ENCODE measurements at regions not wholly inside any gene's neighbourhood (a gene's known extent, or its start where the extent isn't known, plus 50 kb on each side); places are given as distances from the start of the nearest gene placed in this dataset.

- Histone ChIP-seq H3K27me3 (ENCODE audit: insufficient read depth, poor library complexity, severe bottlenecking) (no peaks in the 10 kb centered on the region), H3K9me3 (ENCODE audit: severe bottlenecking) (no peaks in the 10 kb centered on the region), H3K4me1 (ENCODE audit: insufficient read depth, poor library complexity, severe bottlenecking) (no peaks in the 10 kb centered on the region), H3K4me3 (ENCODE audit: severe bottlenecking) (no peak overlapping the region), H3K27ac (ENCODE audit: poor library complexity, severe bottlenecking) (no peak overlapping the region), H3K36me3 (ENCODE audit: low read depth) (no peaks in the 10 kb centered on the region)
- ATAC-seq (ENCODE audit: low read depth), result no peak
- no peak for DNase-seq (ENCODE audit: low spot score)
- TF ChIP-seq CTCF (IDR thresholded peaks at IDR 0.05; ENCODE audit: poor library complexity, severe bottlenecking), result no peak
These were observed 262.7 kb downstream of the CD83 start for GRCh38 chr6:14380086-14380820.

GRCh38 chr6:14380901-14381828 lies 263.6 kb downstream of the CD83 start:
- Histone ChIP-seq H3K9me3 (ENCODE audit: severe bottlenecking) (no peaks in the 10 kb centered on the region), H3K27me3 (ENCODE audit: insufficient read depth, poor library complexity, severe bottlenecking) (no peaks in the 10 kb centered on the region), H3K27ac (ENCODE audit: poor library complexity, severe bottlenecking) (no peak overlapping the region), H3K4me3 (ENCODE audit: severe bottlenecking) (no peak overlapping the region), H3K36me3 (ENCODE audit: low read depth) (no peaks in the 10 kb centered on the region), H3K4me1 (ENCODE audit: insufficient read depth, poor library complexity, severe bottlenecking) (no peaks in the 10 kb centered on the region)
- DNase-seq (ENCODE audit: low spot score) (no peak), ATAC-seq (ENCODE audit: low read depth) (no peak)
- TF ChIP-seq CTCF (IDR thresholded peaks at IDR 0.05; ENCODE audit: poor library complexity, severe bottlenecking), result no peak

DNA sequence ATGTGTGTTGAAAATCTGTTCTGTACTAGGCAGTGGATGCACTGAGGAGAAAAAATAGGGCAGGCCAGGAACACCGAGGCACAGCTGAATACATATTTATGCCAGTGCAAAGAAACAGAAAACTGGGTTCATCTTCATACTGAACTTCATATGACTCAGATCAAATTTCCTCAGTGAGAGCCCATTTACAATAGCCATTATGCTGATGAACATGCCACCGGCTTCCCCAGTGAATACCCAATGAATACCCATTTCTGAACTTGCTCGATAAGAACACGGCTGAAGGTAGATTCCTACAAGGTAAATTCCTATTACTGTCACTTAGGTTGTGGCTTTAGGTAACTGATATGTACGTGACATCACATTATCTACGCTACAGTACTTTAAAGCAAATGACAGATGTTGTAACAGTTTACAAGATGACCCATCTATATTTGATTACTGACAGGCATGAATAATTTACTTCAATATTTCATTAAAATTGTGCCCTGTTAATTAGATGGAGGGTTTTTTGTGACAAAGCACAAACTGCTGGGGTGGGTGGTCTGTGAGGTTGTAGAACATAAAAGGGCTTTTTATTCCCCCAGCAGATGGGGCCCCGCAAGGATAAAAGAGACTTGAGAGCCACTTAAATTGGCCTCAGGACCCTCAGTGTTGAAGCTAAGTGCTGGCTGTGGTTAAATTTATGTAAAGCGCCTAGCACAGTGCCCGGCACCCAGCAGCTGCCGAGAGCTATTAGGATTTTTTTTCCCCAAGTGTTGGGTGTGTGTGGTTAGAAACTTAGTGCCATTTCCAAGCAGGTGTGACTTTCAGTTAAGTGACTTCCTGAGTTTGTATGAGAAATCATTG lies 264.5 kb downstream of the CD83 start:
- Histone ChIP-seq H3K9me3 (ENCODE audit: severe bottlenecking) (no peaks in the 10 kb centered on the region), H3K4me3 (ENCODE audit: severe bottlenecking) (no peak overlapping the region), H3K27ac (ENCODE audit: poor library complexity, severe bottlenecking) (no peak overlapping the region), H3K36me3 (ENCODE audit: low read depth) (no peaks in the 10 kb centered on the region), H3K27me3 (ENCODE audit: insufficient read depth, poor library complexity, severe bottlenecking) (no peaks in the 10 kb centered on the region), H3K4me1 (ENCODE audit: insufficient read depth, poor library complexity, severe bottlenecking) (no peaks in the 10 kb centered on the region)
- ATAC-seq (ENCODE audit: low read depth) (no peak), DNase-seq (ENCODE audit: low spot score) (no peak)
- TF ChIP-seq CTCF (IDR thresholded peaks at IDR 0.05; ENCODE audit: poor library complexity, severe bottlenecking), result no peak

DNA sequence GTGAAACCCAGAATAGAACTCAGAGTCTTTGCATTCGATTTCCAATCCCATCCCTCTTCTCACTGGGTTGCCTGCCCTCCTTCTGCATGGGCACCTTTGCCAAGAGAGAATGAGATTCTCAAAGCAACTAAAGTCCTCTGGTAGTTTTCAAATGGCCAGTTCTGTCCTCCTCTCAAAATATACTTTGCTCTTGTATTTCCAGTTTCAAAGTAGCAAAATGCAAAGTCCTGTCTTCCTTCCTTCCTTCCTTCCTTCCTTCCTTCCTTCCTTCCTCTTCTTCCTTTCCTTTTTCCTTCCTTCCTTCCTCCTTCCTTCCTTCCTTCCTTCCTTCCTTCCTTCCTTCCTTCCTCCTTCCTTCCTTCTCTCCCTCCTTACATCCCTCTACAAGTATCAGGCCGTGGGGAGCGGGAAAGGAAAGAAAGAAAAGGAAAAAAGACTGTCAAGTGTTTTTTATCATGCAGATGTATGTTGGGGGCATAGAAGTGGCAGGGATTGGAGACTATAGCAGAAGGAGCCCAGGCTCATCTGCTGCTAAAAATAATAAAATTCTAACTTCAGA lies 265.2 kb downstream of the CD83 start:
- ATAC-seq (ENCODE audit: low read depth) (no peak), DNase-seq (ENCODE audit: low spot score) (no peak)
- Histone ChIP-seq H3K27me3 (ENCODE audit: insufficient read depth, poor library complexity, severe bottlenecking) (no peaks in the 10 kb centered on the region), H3K4me3 (ENCODE audit: severe bottlenecking) (no peak overlapping the region), H3K4me1 (ENCODE audit: insufficient read depth, poor library complexity, severe bottlenecking) (no peaks in the 10 kb centered on the region), H3K27ac (ENCODE audit: poor library complexity, severe bottlenecking) (no peak overlapping the region), H3K36me3 (ENCODE audit: low read depth) (no peaks in the 10 kb centered on the region), H3K9me3 (ENCODE audit: severe bottlenecking) (no peaks in the 10 kb centered on the region)
- TF ChIP-seq CTCF (IDR thresholded peaks at IDR 0.05; ENCODE audit: poor library complexity, severe bottlenecking), result no peak
